GM19193 (cell line): ENCODE measurements at regions not wholly inside any gene's neighbourhood (a gene's known extent, or its start where the extent isn't known, plus 50 kb on each side); places are given as distances from the start of the nearest gene placed in this dataset.

Experiments
- POLR2A ChIP-seq: IDR thresholded peaks from 4 replicates; pipeline ENCODE4 v1.6.1; 2011; ENCODE audit not compliant: insufficient read depth, insufficient read length; ENCODE audit errors: extremely low read depth

- no peak for TF ChIP-seq POLR2A
These were observed 109.1 kb upstream of the BCAT1 start for GRCh38 chr12:25058012-25058411.

GRCh38 chr12:25056486-25057130, 107.7 kb upstream of the BCAT1 start:
- TF ChIP-seq POLR2A = peak; percentile 44

- TF ChIP-seq POLR2A = no peak
These were observed 107.1 kb upstream of the BCAT1 start for GRCh38 chr12:25056011-25056410.

- no peak for TF ChIP-seq POLR2A
These were observed 105.9 kb upstream of the BCAT1 start for GRCh38 chr12:25054783-25055144.

- TF ChIP-seq POLR2A = no peak
These were observed 105.3 kb upstream of the BCAT1 start for GRCh38 chr12:25054076-25054782.

- TF ChIP-seq POLR2A = no peak
These were observed 104.0 kb upstream of the BCAT1 start for GRCh38 chr12:25052914-25053211.

- peak; percentile 51 for TF ChIP-seq POLR2A
These were observed 103.5 kb upstream of the BCAT1 start for GRCh38 chr12:25052196-25052913.

GRCh38 chr12:25051656-25052195, 102.8 kb upstream of the BCAT1 start:
- TF ChIP-seq POLR2A = peak; percentile 38

GRCh38 chr12:25051171-25051570, 102.3 kb upstream of the BCAT1 start:
- no peak for TF ChIP-seq POLR2A

GRCh38 chr12:25045869-25046268, 97.0 kb upstream of the BCAT1 start:
- TF ChIP-seq POLR2A = no peak

GRCh38 chr12:25041006-25041741, 92.3 kb upstream of the BCAT1 start:
- TF ChIP-seq POLR2A = no peak

GRCh38 chr12:25040593-25040992, 91.7 kb upstream of the BCAT1 start:
- no peak for TF ChIP-seq POLR2A

GRCh38 chr12:25034676-25035075, 85.8 kb upstream of the BCAT1 start:
- no peak for TF ChIP-seq POLR2A

GRCh38 chr12:25025951-25026490, 77.1 kb upstream of the BCAT1 start:
- TF ChIP-seq POLR2A = no peak

GRCh38 chr12:25025260-25025659, 76.4 kb upstream of the BCAT1 start:
- no peak for TF ChIP-seq POLR2A
